ENCODE measurements at regions not wholly inside any gene's neighbourhood (a gene's known extent, or its start where the extent isn't known, plus 50 kb on each side); places are given as distances from the start of the nearest gene placed in this dataset.

GRCh38 chr5:93088592-93089389 lies 492.2 kb downstream of the NR2F1-AS1 start:
- TF ChIP-seq CTCF (IDR thresholded peaks at IDR 0.05; ENCODE audit: low read depth, low read length) (no peak), EZH2phosphoT487 (IDR thresholded peaks at IDR 0.05; ENCODE audit: low read depth) (no peak)

Data from OCI-LY3 (cell line).